ENCODE measurements at regions not wholly inside any gene's neighbourhood (a gene's known extent, or its start where the extent isn't known, plus 50 kb on each side); places are given as distances from the start of the nearest gene placed in this dataset.
A peak's percentile ranks its signal among the peaks of the same experiment; 100 is the strongest.

DNA sequence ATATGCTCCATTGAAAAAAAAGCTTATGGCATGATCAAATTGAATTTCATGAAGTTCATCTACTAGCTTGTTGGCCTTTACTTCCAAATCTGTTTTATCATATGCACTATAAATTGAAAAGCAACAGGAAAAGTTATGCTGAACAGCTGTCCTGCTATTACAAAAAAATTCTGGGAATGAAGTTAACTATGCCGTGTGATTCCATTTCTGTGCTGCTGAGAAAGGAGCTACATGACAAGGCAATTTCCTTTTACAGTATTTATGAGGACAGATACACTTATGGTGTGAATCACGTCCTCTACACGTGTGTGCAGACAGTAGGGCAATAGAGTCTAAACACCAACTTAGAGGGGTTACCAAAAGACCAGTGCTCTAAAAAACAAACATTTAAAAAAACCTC, 426.5 kb upstream of the AKR1E2 start:
- BruUV-seq (replicated peaks), result no TSS peak
- dilution Hi-C loops (cut with MboI; ENCODE audit: extremely low pct_ligation_motif_present, low sequenced_read_pairs), result no loop called here
- CTCF ChIA-PET, result interaction anchor here (1.0 to 1.1 kb wide), 2 partner anchors 10 to 21 kb away, joined by 3 read pairs; no protein-coding TSS in a partner anchor
- no peak overlapping the region for H3K27ac ChIP-seq (ENCODE audit: insufficient read depth, low read depth, low read length)
- no peaks in the 10 kb centered on the region for H3K79me2 ChIP-seq (ENCODE audit: control insufficient read depth, insufficient read depth, low read length)
- POLR2A ChIA-PET, result no interaction called here
- H3K9ac ChIP-seq (replicated peaks; ENCODE audit: extremely low read depth, insufficient read depth, low read length), result no peak overlapping the region
- no peak overlapping the region for H3K4me2 ChIP-seq (ENCODE audit: insufficient read depth, low read length)
- no peaks in the 10 kb centered on the region for H3K9me3 ChIP-seq (replicated peaks; ENCODE audit: control insufficient read depth, insufficient read depth, low read length)
- peak; percentile 21 for DNase-seq (ENCODE audit: low read depth, low spot score)
- no peaks in the 10 kb centered on the region for H3K27me3 ChIP-seq (ENCODE audit: control insufficient read depth in 2 of 2, insufficient read depth in 2 of 2, low read length in 2 of 2)
- TF ChIP-seq, protein P1, sequence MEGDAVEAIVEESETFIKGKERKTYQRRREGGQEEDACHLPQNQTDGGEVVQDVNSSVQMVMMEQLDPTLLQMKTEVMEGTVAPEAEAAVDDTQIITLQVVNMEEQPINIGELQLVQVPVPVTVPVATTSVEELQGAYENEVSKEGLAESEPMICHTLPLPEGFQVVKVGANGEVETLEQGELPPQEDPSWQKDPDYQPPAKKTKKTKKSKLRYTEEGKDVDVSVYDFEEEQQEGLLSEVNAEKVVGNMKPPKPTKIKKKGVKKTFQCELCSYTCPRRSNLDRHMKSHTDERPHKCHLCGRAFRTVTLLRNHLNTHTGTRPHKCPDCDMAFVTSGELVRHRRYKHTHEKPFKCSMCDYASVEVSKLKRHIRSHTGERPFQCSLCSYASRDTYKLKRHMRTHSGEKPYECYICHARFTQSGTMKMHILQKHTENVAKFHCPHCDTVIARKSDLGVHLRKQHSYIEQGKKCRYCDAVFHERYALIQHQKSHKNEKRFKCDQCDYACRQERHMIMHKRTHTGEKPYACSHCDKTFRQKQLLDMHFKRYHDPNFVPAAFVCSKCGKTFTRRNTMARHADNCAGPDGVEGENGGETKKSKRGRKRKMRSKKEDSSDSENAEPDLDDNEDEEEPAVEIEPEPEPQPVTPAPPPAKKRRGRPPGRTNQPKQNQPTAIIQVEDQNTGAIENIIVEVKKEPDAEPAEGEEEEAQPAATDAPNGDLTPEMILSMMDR (IDR thresholded peaks at IDR 0.05; ENCODE audit: extremely low read depth in 1 of 2, insufficient read depth in 1 of 2, low read depth in 1 of 2, low read length in 2 of 2), result no peak
- TF ChIP-seq FOS (IDR thresholded peaks at IDR 0.05; ENCODE audit: borderline replicate concordance, insufficient read depth, low read length) (no peak), GATA2 (IDR thresholded peaks at IDR 0.05; ENCODE audit: insufficient read depth, insufficient read length, low read depth, low read length) (no peak), EZH2 (IDR thresholded peaks at IDR 0.05; ENCODE audit: borderline replicate concordance, low read depth, low read length, severe bottlenecking) (no peak), MYC (IDR thresholded peaks at IDR 0.05; ENCODE audit: low read depth, low read length) (no peak), JUN (IDR thresholded peaks at IDR 0.05; ENCODE audit: borderline replicate concordance, insufficient read depth, insufficient read length, low read depth) (no peak), POLR2AphosphoS5 (IDR thresholded peaks at IDR 0.05; ENCODE audit: insufficient read depth, low read depth, low read length) (no peak), POLR2A (IDR thresholded peaks at IDR 0.05; ENCODE audit: low read depth, low read length) (no peak)
- TF ChIP-seq, protein P2, sequence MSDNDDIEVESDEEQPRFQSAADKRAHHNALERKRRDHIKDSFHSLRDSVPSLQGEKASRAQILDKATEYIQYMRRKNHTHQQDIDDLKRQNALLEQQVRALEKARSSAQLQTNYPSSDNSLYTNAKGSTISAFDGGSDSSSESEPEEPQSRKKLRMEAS (IDR thresholded peaks at IDR 0.05; ENCODE audit: insufficient read depth, insufficient read length), result no peak
- no peaks in the 10 kb centered on the region for H3K4me1 ChIP-seq (ENCODE audit: control insufficient read depth, extremely low read depth, insufficient read depth, low read length)
- no peak overlapping the region for H2AFZ ChIP-seq (ENCODE audit: low read depth, low read length)
- no peak overlapping the region for H3K4me3 ChIP-seq (replicated peaks in 1 of 3; ENCODE audit: insufficient read depth in 1 of 3, low read depth in 1 of 3, low read length in 3 of 3)
- no peaks in the 10 kb centered on the region for H3K9me1 ChIP-seq (replicated peaks; ENCODE audit: control insufficient read depth, extremely low read depth, insufficient read depth, low read length)
- H4K20me1 ChIP-seq (replicated peaks; ENCODE audit: control insufficient read depth, extremely low read depth, insufficient read depth, low read length), result no peaks in the 10 kb centered on the region
- intact Hi-C loops (cut with micrococcal nuclease), result no loop called here
- FAIRE-seq, result no peak
- no peaks in the 10 kb centered on the region for H3K36me3 ChIP-seq (ENCODE audit: control insufficient read depth in 2 of 2, extremely low read depth in 1 of 2, insufficient read depth in 2 of 2, low read length in 2 of 2)
